ENCODE measurements at regions not wholly inside any gene's neighbourhood (a gene's known extent, or its start where the extent isn't known, plus 50 kb on each side); places are given as distances from the start of the nearest gene placed in this dataset.
A peak's percentile ranks its signal among the peaks of the same experiment; 100 is the strongest.

DNA sequence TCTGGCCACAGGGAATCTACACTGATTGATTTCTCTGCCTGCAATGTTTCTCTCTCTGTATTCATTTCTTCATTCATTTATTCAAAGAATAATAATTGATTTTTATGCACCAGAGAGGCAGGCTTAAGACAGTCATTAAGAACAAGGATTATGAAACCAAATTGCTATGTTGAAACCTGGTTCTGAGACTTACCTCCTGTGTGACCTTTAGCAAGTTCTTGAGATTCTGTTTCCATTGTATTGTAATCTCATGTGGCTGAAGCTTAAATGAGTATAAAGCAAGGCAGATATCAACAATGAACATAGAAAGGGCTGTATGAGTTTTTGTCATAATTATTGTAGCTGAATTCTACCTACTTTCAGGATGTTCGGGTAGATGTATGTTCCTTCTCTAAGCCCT lies 129.6 kb upstream of the GRIA1 start:
- BruUV-seq (replicated peaks) = no TSS peak
- Histone ChIP-seq H2AFZ (ENCODE audit: control insufficient read depth, low read depth, low read length) (no peak overlapping the region), H3K4me2 (ENCODE audit: control insufficient read depth, insufficient read depth) (no peak overlapping the region), H3K27ac (ENCODE audit: control insufficient read depth, insufficient read depth) (no peak overlapping the region), H3K4me3 (no peak overlapping the region), H3K27me3 (replicated peaks in 1 of 2; ENCODE audit: control insufficient read depth in 2 of 2, insufficient read depth in 2 of 2, low read length in 1 of 2) (no peaks in the 10 kb centered on the region), H3K9ac (ENCODE audit: control insufficient read depth, insufficient read depth, low read length) (no peak overlapping the region), H3K4me1 (ENCODE audit: control insufficient read depth, insufficient read depth, low read length) (peaks cover 10% of the 10 kb centered on the region; the same call in 1 of the 2 replicates), H4K20me1 (ENCODE audit: control insufficient read depth, insufficient read depth) (no peaks in the 10 kb centered on the region), H3K79me2 (ENCODE audit: control insufficient read depth, insufficient read depth, low read length) (no peaks in the 10 kb centered on the region), H3K9me3 (replicated peaks; ENCODE audit: control insufficient read depth, insufficient read depth, low read length) (peaks cover 1% of the 10 kb centered on the region; the same call in 1 of the 3 replicates), H3K36me3 (ENCODE audit: control insufficient read depth in 2 of 2, insufficient read depth in 2 of 2, low read length in 1 of 2) (no peaks in the 10 kb centered on the region)
- FAIRE-seq (no peak), DNase-seq (ENCODE audit: low read depth, low spot score) (no peak), ATAC-seq (no peak)
- in situ Hi-C loops (cut with MboI) = no loop called here
- no peak for TF ChIP-seq ZZZ3 (IDR thresholded peaks at IDR 0.05; ENCODE audit: control insufficient read depth, insufficient read length, low read depth)
- 0 out of 2 replicates have a peak, but pooled peaks have one; percentile 36 for TF ChIP-seq ZNF24 (IDR thresholded peaks at IDR 0.05)
- TF ChIP-seq SMC3 (IDR thresholded peaks at IDR 0.05; ENCODE audit: borderline replicate concordance, low read length) = no peak
- WGBS (ENCODE audit: insufficient coverage, insufficient replicate concordance, low lambda C conversion rate, missing lambda C conversion rate) = 47% methylated on average over 1 of the region's 1 CpG
- ChIA-PET SMC1A (ENCODE audit: uncharacterized antibody, unreplicated experiment) (interaction anchor here (1.0 kb wide), 1 partner anchor 11 kb away, joined by 4 read pairs; no protein-coding TSS in a partner anchor), RAD21 (ENCODE audit: unreplicated experiment) (no interaction called here), POLR2A (no interaction called here), CTCF (no interaction called here)
- intact Hi-C loops (cut with micrococcal nuclease; ENCODE audit: unreplicated experiment) = no loop called here

DNA sequence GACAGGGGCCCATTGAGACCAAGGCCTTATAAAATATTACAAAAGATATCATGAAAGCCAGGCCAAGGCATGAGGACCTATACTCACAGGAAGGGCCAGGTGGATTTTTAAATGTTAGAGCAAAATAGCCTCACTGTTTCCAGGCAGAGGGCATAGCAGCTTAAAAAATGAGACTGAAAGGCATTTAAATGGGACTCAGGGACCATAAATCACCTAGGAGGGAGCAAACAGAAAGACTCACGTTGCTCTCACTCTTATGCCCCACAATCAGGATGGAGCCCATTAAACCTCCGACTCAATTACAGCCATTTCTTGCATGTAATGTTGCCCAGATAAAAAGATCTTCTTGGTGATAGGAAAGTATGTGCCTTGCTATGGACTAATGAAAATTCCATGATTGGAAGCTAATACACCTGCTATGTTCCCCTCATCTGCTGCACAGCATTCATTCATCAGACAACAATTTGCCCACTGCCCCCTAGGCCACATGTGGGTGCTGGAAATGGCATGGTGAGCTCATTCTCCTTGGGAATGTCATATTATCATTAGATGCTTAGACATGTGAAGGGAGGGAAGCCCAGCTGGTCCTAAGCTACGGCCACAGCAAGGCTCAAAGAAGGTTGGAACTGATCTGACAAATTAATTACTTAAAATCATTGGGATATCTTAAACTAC lies 128.6 kb upstream of the GRIA1 start:
- H3K4me3 ChIP-seq = no peak overlapping the region
- BruUV-seq (replicated peaks) = no TSS peak
- no peak for FAIRE-seq

More for the DNA sequence above, 128.6 kb upstream of the GRIA1 start:
- H3K79me2 ChIP-seq (ENCODE audit: control insufficient read depth, insufficient read depth, low read length) = no peaks in the 10 kb centered on the region
- peaks cover 10% of the 10 kb centered on the region; the same call in 1 of the 2 replicates for H3K4me1 ChIP-seq (ENCODE audit: control insufficient read depth, insufficient read depth, low read length)
- no peak overlapping the region for H3K27ac ChIP-seq (ENCODE audit: control insufficient read depth, insufficient read depth)
- H4K20me1 ChIP-seq (ENCODE audit: control insufficient read depth, insufficient read depth) = no peaks in the 10 kb centered on the region
- DNase-seq (ENCODE audit: low read depth, low spot score) (no peak), ATAC-seq (no peak)
- ChIA-PET SMC1A (ENCODE audit: uncharacterized antibody, unreplicated experiment) (interaction anchor here (1.0 kb wide), 1 partner anchor 10 kb away, joined by 4 read pairs; no protein-coding TSS in a partner anchor), POLR2A (no interaction called here), RAD21 (ENCODE audit: unreplicated experiment) (no interaction called here), CTCF (no interaction called here)
- H3K36me3 ChIP-seq (ENCODE audit: control insufficient read depth in 2 of 2, insufficient read depth in 2 of 2, low read length in 1 of 2) = no peaks in the 10 kb centered on the region
- H3K27me3 ChIP-seq (replicated peaks in 1 of 2; ENCODE audit: control insufficient read depth in 2 of 2, insufficient read depth in 2 of 2, low read length in 1 of 2) = no peaks in the 10 kb centered on the region
- H2AFZ ChIP-seq (ENCODE audit: control insufficient read depth, low read depth, low read length) = no peak overlapping the region
- H3K9ac ChIP-seq (ENCODE audit: control insufficient read depth, insufficient read depth, low read length) = no peak overlapping the region
- no peak for TF ChIP-seq TCF7 (IDR thresholded peaks at IDR 0.05; ENCODE audit: borderline replicate concordance)
- no peak for TF ChIP-seq POLR2AphosphoS5 (IDR thresholded peaks at IDR 0.05; ENCODE audit: low read length)
- TF ChIP-seq CREM (IDR thresholded peaks at IDR 0.05; ENCODE audit: low read depth) = no peak
- TF ChIP-seq, protein P1, sequence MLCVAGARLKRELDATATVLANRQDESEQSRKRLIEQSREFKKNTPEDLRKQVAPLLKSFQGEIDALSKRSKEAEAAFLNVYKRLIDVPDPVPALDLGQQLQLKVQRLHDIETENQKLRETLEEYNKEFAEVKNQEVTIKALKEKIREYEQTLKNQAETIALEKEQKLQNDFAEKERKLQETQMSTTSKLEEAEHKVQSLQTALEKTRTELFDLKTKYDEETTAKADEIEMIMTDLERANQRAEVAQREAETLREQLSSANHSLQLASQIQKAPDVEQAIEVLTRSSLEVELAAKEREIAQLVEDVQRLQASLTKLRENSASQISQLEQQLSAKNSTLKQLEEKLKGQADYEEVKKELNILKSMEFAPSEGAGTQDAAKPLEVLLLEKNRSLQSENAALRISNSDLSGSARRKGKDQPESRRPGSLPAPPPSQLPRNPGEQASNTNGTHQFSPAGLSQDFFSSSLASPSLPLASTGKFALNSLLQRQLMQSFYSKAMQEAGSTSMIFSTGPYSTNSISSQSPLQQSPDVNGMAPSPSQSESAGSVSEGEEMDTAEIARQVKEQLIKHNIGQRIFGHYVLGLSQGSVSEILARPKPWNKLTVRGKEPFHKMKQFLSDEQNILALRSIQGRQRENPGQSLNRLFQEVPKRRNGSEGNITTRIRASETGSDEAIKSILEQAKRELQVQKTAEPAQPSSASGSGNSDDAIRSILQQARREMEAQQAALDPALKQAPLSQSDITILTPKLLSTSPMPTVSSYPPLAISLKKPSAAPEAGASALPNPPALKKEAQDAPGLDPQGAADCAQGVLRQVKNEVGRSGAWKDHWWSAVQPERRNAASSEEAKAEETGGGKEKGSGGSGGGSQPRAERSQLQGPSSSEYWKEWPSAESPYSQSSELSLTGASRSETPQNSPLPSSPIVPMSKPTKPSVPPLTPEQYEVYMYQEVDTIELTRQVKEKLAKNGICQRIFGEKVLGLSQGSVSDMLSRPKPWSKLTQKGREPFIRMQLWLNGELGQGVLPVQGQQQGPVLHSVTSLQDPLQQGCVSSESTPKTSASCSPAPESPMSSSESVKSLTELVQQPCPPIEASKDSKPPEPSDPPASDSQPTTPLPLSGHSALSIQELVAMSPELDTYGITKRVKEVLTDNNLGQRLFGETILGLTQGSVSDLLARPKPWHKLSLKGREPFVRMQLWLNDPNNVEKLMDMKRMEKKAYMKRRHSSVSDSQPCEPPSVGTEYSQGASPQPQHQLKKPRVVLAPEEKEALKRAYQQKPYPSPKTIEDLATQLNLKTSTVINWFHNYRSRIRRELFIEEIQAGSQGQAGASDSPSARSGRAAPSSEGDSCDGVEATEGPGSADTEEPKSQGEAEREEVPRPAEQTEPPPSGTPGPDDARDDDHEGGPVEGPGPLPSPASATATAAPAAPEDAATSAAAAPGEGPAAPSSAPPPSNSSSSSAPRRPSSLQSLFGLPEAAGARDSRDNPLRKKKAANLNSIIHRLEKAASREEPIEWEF (IDR thresholded peaks at IDR 0.05; ENCODE audit: insufficient replicate concordance, low read depth, low read length) = no peak
- no peak for TF ChIP-seq BHLHE40 (IDR thresholded peaks at IDR 0.05; ENCODE audit: borderline replicate concordance in 1 of 2, low read depth in 2 of 2, low read length in 1 of 2)
- no peak for TF ChIP-seq SRF (IDR thresholded peaks at IDR 0.05; ENCODE audit: low read depth in 2 of 2, low read length in 2 of 2)
- no peak for TF ChIP-seq ZNF24 (IDR thresholded peaks at IDR 0.05)
- H3K4me2 ChIP-seq (ENCODE audit: control insufficient read depth, insufficient read depth) = no peak overlapping the region
- H3K9me3 ChIP-seq (replicated peaks; ENCODE audit: control insufficient read depth, insufficient read depth, low read length) = peaks cover 1% of the 10 kb centered on the region; the same call in 1 of the 3 replicates
- intact Hi-C loops (cut with micrococcal nuclease; ENCODE audit: unreplicated experiment) = no loop called here
- in situ Hi-C loops (cut with MboI) = no loop called here
- 15% methylated on average over 3 of the region's 3 CpGs for WGBS (ENCODE audit: insufficient coverage, insufficient replicate concordance, low lambda C conversion rate, missing lambda C conversion rate)
